HG02610 (cell line): ENCODE measurements at regions not wholly inside any gene's neighbourhood (a gene's known extent, or its start where the extent isn't known, plus 50 kb on each side); places are given as distances from the start of the nearest gene placed in this dataset.
"Not testable (repeated sequence)": the region's sequence is repeated elsewhere in the genome, so short reads cannot be mapped to it uniquely, and the experiment has no call there.

ENCODE experiments used
- ATAC-seq: cut with Tn5 transposase; IDR thresholded peaks from one replicate; pipeline ENCODE4 v1.9.1; 2021; ENCODE audit warnings: mild to moderate bottlenecking, moderate library complexity; ENCODE audit not compliant: unreplicated experiment

DNA sequence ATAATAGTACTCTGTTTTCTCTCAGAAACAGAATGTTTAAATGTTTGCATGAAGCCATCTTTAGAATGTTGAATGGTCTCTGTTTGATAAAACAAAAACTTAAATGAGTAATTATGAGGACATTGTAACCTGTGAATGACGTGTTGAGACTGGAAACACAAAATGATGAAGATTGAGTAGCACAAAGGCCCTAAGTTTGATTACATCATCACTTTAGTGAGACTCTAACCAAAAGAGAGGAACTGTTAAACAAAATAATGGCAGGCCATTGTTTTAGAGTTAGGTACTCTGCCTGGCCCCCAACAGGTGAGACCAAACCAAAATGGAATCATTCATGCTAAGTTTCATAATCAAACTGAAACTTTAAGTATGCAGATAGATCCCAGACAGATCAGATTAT lies 1561.7 kb upstream of the SLC39A10 start:
- ATAC-seq = no peak

DNA sequence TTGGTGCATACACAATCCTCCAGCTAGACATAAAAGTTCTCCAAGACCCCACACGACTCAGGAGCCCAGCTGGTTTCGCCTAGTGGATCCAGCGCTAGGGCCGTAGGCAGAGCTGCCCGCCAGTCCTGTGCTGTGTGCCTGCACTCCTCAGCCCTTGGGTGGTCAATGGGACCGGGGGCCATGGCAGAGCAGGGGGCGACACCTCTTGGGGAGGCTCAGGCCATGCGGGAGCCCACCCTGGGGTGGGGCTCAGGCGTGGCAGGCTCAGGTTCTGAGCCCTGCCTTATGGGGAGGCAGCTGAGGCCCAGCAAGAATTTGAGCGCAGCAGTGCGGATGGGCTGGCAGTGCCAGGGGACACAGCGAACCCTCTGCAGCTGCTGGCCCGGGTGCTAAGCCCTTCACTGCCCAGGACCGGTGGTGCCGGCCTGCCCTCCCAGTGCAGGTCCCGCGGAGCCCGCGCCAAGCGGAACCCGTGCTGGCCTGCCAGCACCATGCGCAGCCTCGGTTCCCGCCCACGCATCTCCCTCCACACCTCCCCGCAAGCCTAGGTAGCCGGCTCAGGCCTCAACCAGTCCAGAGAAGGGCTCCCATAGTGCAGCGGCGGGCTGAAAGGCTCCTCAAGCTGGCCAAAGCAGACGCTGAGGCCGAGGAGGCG lies 1566.6 kb upstream of the SLC39A10 start:
- no peak for ATAC-seq

DNA sequence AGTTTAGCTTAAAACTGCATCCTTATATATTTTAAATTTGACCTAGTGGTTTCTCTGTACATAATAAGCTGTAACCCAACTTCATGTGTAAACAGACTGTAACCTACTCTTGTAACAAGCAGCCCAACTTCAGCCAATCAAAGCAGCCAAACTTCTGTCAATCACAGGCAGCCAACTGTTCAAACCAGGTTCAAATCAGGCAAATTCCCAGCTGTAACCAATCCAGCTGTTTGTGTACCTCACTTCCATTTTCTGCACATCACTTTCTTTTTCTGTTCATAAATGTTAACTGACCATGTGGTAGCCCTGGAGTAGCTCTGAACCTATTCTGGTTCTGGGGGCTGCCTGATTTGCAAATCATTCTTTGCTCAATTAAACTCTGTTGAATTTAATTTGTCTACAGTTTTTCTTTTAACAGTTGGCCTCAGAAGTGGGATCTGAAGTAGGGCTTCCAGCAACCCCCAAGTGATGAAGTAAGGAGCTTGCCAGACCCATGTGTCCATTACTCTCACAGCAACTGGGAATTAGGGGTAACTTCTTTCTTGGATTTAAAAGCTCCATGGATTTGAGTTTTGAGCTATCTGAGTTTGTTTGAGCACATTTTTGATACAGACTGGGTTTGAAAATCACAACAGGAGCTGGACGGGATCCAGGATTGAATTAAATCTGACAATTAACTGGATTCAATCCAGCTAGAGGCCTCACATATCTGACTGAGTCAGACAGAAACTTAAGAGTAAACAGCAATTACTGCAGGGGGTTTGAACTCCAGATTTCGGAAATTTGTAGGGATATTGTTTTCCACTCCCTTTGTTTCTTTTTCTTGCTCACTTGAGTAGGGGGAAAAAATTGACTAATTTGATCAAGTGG lies 1569.7 kb upstream of the SLC39A10 start:
- no peak for ATAC-seq

DNA sequence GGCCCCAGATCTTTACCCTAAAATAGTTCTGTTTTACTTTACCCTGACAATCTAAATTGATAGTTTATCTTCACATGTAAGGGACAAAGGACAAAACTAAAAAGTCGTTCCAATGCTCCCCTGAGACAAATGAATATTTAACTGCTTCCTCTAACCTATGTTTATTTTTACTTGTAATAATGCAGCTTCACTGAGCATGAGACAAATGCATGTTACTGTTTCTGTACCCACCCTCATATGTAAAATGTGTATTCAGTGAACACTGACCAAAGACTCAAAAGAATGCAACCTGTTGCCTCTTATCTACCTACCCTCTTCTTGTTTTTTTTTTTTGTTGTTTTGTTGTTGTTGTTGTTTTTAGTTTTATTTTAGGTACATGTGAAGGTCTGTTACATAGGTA lies 1570.9 kb upstream of the SLC39A10 start:
- ATAC-seq = no peak

DNA sequence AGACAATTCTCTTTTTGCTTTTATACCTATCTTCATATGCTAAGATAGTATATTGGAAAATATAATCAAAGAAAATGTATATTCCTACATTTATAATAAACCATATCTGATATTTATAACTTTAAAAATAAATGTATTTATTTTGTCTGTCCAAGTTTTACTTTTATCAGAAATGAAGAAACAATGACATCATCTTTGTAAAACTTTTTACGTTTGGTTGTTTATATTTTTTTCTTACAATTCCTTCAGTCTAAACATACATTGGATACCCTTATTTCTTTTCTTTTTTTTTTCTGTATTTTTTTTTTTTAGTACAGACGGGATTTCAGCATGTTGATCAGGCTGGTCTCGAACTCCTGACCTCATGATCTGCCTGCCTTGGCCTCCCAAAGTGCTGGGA lies 1577.0 kb upstream of the SLC39A10 start:
- no peak for ATAC-seq

DNA sequence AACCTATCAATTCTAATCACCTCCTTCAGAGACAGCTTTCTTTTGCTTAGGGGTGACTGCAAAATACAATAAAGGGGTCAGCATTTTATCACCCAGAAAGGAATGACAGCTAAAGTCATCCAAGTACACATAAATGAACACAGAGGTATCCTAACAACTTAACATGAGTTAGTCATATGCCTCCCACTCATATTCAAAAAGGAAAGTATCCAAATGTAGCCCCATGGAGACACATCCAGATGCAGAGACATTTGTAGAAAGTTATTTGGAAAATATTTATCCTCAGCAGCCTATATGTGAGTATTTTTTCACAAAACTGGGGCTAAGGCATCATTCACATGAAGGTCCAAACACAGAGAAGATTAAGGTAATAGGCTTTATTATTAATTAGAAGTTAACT lies 1579.7 kb upstream of the SLC39A10 start:
- no peak for ATAC-seq

DNA sequence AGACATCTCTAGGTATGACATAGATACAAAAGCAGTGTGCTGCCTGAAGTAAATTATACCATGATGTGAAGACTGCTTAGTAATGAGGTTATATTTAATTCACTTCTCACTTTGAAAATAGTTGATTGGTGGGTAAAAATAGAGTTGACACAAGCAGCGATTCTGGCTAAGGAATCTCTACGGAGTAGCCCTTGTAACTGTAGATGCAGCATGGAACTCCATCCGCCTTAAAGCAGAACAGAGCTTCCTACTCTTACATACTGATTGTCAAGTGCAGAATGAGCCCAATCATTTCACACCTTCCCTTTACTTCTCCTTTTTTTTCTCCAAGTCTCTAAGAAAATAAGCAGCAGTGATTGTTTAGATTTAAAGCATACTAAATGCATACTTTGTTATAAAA lies 1594.6 kb upstream of the SLC39A10 start:
- no peak for ATAC-seq

DNA sequence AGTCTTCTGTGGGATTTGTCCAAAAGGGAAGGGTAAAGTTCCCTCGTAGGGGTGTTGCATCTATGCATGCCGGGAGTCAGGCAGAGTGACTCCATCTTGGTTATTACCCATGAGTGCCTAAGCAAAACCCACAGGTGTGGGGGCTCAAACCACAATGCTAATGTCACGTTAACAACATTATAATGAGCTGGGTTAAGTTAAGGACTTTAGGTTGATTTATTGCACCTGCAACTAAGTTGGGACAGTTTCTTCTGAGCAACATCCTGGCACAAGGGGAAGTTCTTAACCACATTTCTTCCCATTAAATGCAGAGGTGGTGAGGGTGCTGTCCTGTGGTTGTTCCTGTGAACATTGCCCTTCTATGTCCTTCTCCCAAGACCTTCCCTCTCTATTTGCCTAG lies 1596.8 kb upstream of the SLC39A10 start:
- ATAC-seq = no peak

DNA sequence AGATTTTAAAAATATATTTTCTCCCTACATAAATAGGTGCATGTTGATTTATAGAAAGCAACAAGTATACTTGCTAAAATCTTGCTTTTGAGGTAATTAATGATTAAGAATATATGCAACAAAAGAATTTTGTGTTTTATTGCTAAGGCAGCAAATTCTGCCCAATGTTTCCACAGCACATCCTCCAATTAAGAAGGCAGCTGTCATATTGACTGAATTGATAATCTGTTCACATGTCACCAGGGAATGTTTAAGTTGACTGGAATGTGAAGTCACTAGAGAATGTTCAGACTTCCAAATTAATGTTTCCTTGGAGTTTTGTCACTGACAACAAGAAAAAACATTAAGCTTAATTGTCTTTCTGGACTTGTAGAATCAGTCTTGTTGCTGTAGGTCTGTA lies 1602.7 kb upstream of the SLC39A10 start:
- no peak for ATAC-seq

DNA sequence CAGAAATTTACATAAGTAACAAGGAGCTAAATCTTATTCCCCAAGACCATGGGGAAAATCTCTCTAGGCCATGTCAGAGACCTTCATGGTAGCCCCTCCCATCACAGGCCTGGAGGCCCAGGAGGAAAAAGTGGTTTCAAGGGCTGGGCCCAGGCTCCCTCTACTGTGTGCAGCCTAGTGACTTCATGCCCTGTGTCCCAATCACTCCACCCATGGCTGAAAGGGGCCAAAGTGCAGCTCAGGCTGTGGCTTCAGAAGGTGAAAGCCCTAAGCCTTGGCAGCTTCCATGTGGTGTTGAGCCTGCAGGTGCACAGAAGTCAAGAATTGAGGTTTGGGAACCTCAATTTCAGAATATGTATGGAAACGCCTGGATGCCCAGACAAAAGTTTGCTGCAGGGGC lies 1612.7 kb upstream of the SLC39A10 start:
- no peak for ATAC-seq

DNA sequence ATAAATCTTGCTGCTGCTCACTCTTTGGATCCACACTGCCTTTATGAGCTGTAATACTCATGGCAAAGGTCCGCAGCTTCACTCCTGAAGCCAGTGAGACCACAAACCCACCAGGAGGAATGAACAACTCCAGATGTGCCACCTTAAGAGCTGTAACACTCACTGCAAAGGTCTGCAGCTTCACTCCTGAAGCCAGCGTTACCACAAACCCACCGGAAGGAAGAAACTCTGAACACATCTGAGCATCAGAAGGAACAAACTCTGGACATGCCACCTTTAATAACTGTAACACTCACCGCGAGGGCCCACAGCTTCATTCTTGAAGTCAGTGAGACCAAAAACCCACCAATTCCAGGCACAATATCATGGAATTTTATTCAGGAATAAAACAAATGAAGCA lies 1635.9 kb upstream of the SLC39A10 start:
- ATAC-seq = not testable (repeated sequence)

DNA sequence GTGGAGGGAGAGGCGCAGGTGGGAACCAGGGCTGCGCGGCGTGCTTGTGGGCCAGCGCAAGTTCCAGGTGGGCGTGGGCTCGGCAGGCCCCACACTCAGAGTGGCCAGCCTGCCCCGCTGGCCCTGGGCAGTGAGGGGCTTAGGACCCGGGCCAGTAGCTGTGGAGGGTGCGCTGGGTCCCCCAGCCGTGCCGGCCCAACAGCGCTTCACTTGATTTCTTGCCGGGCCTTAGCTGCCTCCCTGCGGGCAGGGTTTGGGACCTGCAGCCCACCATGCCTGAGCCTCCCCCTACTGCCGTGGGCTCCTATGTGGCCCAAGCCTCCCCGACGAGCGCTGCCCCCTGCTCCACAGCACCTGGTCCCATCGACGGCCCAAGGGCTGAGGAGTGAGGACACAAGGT lies 1636.9 kb upstream of the SLC39A10 start:
- no peak for ATAC-seq

DNA sequence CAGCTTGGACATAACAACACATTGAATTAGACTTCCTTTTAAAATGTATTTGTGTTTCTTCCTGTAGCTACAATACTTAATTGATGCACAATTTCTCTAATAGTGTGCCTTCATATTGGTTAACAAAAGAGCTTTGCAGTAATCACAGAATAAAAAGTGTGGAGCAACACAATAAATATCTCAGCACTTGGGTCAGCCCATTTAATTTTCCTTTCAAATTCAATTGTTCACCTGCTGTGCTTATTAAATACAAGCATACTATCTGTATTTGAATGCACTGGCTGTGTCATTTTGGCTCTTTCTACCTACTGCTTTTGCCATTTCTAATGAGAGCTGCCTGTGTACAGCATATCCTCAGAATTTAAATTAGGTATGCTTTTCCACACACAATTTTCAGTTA lies 1641.3 kb upstream of the SLC39A10 start:
- ATAC-seq = no peak

DNA sequence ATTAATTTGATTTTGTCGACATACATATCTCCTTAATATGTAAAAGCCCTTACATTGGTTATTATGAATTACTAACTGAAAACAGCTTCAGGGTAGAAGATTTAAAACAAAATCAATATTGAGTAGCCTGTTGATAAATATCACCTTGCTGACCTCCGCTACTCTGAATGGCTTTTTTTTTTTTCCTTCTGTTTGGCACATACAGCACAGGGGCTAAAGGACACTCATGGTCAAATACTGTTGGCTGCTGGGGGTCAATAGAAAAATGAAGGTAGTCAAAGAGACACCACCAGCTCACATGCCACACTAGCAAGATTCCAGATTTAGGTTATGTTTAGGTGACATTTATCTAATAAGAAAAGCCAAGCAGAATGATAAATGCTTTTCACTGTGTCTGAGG lies 1642.4 kb upstream of the SLC39A10 start:
- ATAC-seq = no peak

DNA sequence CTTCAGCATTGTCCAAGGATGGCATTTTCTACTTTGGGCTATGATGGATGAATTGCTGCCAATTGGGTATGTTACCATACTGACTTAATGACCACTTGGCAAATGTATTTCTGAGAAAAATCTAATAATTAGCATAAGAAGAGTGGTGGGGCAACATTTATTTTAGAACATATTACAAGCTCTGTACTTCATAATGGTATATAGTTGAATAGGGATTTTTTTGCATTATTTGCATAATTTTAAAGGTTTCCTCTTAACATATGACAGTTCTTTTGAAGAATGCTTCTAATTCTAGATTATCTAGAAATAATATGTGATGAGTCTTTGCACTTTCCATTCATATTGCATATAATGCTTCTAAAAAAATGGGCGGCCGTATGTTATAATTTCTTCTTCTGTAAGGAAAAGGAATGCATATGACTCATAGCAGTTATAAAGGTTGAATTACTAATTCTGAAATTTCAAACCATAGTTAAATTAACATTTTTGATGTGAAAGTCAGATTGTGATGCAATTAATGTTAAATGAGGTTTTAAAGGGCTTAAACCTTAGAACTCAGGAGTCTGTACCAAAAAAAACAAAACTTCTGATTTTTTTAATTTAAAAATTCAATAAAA lies 1652.3 kb upstream of the SLC39A10 start:
- ATAC-seq = no peak

DNA sequence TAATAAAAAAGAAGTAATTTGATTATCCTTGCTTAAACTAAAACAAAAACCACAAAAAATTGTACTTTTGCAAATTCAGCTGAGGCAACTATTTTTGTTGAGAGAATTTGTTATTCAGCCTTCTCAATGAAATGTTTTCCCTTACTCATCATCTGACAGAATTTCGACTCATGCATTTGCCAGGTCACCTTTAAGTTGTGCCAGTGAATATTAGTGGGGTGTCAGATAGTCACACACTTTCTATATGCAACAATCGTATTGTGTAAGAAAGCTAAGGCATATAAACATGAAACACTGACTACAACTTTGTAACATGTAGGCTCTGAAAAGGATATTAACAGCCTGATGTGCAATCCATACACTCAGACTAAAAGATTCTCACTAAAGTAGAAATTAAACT lies 1653.1 kb upstream of the SLC39A10 start:
- no peak for ATAC-seq

DNA sequence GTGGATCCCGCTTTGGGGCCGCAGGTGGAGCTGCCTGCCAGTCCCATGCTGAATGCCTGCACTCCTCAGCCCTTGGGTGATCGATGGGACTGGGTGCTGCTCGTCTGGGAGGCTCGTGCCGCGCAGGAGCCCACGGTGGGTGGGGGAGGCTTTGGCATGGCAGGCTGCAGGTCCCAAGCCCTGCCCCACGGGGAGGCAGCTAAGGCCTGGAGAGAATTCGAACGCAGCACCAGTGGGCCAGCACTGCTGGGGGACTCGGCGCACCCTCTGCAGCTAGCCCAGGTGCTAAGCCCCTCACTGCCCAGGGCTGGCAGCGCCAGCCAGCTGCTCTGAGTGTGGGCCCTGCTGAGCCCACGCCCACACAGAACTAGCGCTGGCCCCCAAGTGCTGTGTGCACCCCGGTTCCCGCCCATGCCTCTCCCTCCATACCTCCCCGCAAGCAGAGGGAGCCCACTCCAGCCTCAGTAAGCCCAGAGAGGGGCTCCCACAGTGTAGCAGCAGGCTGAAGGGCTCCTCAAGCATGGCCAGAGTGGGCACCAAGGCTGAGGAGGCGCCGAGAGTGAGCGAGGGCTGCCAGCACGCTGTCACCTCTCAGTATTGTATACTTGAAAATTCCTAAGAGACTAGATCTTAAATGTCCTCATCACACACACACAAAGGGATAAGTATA lies 1654.2 kb upstream of the SLC39A10 start:
- no peak for ATAC-seq

DNA sequence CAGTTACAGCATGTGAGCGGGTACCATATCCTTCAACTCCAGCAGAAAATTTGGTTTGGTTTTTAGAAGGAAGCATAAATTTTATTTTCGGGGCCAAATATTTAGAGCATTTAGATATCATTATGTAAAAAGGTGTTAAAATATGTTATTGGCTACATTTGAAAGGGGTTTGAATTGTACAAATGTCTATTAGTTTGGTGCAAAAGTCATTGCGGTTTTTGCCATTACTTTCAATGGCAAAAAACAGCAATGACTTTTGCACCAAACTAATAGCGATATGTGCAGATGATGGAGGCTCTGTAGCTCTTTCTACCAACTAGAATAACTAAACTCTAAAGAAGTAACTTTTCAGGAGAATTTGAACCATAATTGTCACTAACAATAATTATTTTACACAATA lies 1666.2 kb upstream of the SLC39A10 start:
- no peak for ATAC-seq

DNA sequence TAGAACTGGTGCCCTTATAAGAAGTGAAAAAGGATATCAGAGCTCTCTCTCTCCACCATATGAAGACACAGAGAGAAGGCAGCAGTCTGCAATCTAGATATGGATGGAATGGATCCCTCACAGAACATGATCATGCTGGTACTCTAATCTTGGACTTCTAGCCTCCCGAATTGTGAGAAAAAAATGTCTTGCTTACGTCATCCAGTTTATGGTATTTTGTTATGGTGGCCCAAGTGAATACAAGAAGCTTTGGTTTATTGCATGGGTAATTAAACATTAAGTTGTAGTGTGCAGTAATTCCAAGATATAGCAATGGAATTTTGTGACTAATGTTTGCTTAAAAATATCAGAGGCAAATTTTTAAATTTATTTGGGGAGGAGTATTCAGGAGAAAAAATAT lies 1667.4 kb upstream of the SLC39A10 start:
- no peak for ATAC-seq

DNA sequence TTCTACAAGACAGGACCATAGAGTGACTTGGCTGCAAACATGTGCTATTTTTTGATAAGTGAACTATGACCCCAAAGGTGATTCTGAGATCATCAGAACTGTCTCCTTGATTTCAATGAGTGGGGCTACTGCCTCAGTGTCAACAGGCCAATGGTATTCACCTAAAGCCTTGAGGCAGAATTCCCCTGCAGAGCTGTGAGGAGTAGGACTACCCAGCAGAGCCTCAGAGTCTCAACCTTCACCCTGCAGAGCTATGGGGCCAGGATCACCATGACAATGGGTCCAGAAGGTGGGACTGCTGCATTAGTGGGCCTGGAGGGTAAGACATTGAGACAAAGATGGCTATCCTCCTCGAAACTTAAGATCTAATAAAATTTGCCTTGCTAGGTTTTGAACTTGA lies 1668.2 kb upstream of the SLC39A10 start:
- ATAC-seq = no peak

DNA sequence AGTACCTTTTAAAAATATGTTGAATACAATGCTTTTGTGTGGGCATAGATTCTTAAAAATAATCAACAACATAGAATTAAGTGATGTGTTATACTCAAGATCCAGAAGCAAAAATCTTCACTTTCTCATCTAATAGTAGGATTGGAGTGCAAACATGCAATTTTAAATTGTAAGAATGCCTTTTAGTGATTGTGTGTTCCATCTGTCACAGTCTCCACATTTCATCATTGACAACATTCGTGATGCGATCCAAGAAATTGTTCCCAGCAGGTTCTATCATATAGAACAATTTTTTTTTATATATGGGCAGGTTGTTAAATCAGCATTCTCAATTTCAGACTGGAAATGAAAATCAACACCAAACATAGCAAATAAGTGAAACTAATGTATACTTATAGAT lies 1671.8 kb upstream of the SLC39A10 start:
- ATAC-seq = no peak

DNA sequence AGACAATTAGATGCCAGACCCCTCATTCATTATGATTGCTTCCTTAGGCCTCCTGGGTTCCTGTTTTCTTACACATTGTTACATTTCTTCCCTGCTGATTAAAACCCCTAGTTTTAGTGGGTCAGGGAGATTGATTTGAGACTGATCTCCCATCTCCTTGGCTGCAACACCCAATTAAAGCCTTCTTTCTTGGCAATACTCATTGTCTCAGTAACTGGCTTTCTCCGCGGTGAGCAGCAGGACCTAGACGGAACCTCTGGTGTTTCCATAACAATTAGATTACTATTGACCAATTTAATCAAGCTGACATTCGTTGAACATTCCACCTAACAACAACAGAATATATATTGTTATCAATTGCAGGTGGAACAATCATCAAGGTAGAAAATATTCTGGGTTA lies 1676.4 kb upstream of the SLC39A10 start:
- ATAC-seq = no peak
